ENCODE measurements at regions not wholly inside any gene's neighbourhood (a gene's known extent, or its start where the extent isn't known, plus 50 kb on each side); places are given as distances from the start of the nearest gene placed in this dataset.

- DNase-seq (ENCODE audit: low read depth), result no peak
Observed at GRCh38 chrX:69277369-69277990, 112.2 kb upstream of the PJA1 start.

- DNase-seq (ENCODE audit: low read depth), result no peak
Observed at GRCh38 chrX:69268611-69269010, 103.4 kb upstream of the PJA1 start.

- DNase-seq (ENCODE audit: low read depth), result no peak
Observed at GRCh38 chrX:69264158-69264581, 98.9 kb upstream of the PJA1 start.

- no peak for DNase-seq (ENCODE audit: low read depth)
Observed at GRCh38 chrX:69263251-69263820, 98.1 kb upstream of the PJA1 start.

- no peak for DNase-seq (ENCODE audit: low read depth)
Observed at GRCh38 chrX:69262036-69262936, 97.0 kb upstream of the PJA1 start.

- DNase-seq (ENCODE audit: low read depth), result no peak
Observed at GRCh38 chrX:69260169-69260568, 94.9 kb upstream of the PJA1 start.

GRCh38 chrX:69258893-69259292 lies 93.6 kb upstream of the PJA1 start:
- DNase-seq (ENCODE audit: low read depth), result no peak

GRCh38 chrX:69257499-69258127 lies 92.4 kb upstream of the PJA1 start:
- DNase-seq (ENCODE audit: low read depth), result no peak

GRCh38 chrX:69256291-69256565 lies 91.0 kb upstream of the PJA1 start:
- DNase-seq (ENCODE audit: low read depth), result no peak

GRCh38 chrX:69255441-69256290 lies 90.4 kb upstream of the PJA1 start:
- no peak for DNase-seq (ENCODE audit: low read depth)

- no peak for DNase-seq (ENCODE audit: low read depth)
Observed at GRCh38 chrX:69253821-69254220, 88.6 kb upstream of the PJA1 start.

- no peak for DNase-seq (ENCODE audit: low read depth)
Observed at GRCh38 chrX:69243276-69243675, 78.0 kb upstream of the PJA1 start.

GRCh38 chrX:69238887-69239231 lies 73.6 kb upstream of the PJA1 start:
- no peak for DNase-seq (ENCODE audit: low read depth)

- no peak for DNase-seq (ENCODE audit: low read depth)
Observed at GRCh38 chrX:69238114-69238886, 73.0 kb upstream of the PJA1 start.

GRCh38 chrX:69237236-69237635 lies 72.0 kb upstream of the PJA1 start:
- no peak for DNase-seq (ENCODE audit: low read depth)

GRCh38 chrX:69236641-69237040 lies 71.4 kb upstream of the PJA1 start:
- DNase-seq (ENCODE audit: low read depth), result no peak

- DNase-seq (ENCODE audit: low read depth), result no peak
Observed at GRCh38 chrX:69234624-69235023, 69.4 kb upstream of the PJA1 start.

- no peak for DNase-seq (ENCODE audit: low read depth)
Observed at GRCh38 chrX:69232945-69233344, 67.7 kb upstream of the PJA1 start.

GRCh38 chrX:69231903-69232302 lies 66.7 kb upstream of the PJA1 start:
- DNase-seq (ENCODE audit: low read depth), result no peak

GRCh38 chrX:69229436-69229835 lies 64.2 kb upstream of the PJA1 start:
- peak; percentile 47 for DNase-seq (ENCODE audit: low read depth)

GRCh38 chrX:69228732-69229131 lies 63.5 kb upstream of the PJA1 start:
- DNase-seq (ENCODE audit: low read depth), result no peak

All from GM04503 (cell line).